VCaP (cell line): ENCODE measurements at regions not wholly inside any gene's neighbourhood (a gene's known extent, or its start where the extent isn't known, plus 50 kb on each side); places are given as distances from the start of the nearest gene placed in this dataset.

Experiments used
- H3K27ac ChIP-seq: fragments of 450-650 bp; 2 replicates; pipeline ENCODE4 v1.5.1; 2017
- CTCF ChIP-seq: fragments of 450-650 bp; conservative IDR thresholded peaks from 2 replicates; pipeline ENCODE4 v1.5.1; 2017; ENCODE audit warnings: mild to moderate bottlenecking, moderate library complexity

DNA sequence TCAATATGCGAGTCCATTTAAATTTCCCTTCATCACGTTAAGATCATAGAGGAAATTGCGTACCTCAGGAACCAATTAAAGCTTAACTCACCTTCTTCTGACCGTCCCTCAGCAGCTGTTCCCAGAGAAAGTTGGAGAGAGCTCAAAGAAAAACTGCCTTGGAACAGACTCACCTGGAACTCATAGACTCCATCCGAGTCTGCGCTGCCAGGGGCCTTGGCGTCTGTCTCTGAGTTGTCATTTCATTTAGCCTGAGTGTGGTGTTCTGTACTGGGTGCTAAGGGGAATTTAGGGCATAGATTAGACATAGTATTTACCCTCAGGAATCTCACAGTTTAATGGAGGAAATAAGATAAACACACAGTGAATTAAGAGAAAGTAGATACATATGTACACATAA, 892.7 kb downstream of the TLE1 start:
- peak overlapping the region; percentile 63 for H3K27ac ChIP-seq
- no peak for TF ChIP-seq CTCF

GRCh38 chr9:80794197-80794596, 895.1 kb downstream of the TLE1 start:
- no peak overlapping the region for H3K27ac ChIP-seq
- TF ChIP-seq CTCF = no peak

DNA sequence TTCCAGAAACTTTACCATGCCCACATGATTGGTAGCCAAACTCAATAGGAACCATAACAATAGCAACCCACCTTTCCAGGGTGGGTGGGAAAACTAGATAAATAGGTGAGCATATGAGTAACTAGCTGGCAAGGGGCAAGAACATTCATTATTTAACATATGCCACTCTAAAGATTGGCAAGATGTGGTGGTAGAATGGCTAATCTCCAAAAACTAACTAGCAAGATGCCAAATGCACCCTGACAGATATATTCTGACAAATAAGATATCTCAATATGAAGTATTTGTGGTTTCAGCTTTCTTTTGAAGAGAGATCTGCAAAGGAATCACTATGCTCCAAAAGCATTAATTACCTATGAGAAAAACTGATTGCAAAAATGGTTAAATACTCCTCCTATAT, 895.6 kb downstream of the TLE1 start:
- no peak for TF ChIP-seq CTCF
- H3K27ac ChIP-seq = no peak overlapping the region

DNA sequence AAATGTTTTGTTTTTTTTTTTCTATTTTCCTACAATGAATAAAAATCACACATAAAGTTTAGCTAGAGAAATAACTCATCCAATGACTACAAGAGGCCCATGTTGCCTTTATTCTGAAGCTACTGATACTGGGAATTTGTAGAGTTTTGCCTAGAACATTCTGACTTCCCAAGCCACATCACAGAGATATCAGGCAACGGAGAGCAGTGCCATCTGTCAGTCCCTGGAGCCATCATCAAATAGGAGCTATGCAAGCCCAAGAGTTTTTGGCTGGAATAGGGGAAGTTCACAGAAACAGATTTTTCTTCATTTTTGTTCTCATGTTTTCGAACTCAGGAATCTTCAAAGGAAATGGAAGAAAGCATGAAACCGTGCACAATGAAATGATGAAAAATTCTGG, 896.6 kb downstream of the TLE1 start:
- TF ChIP-seq CTCF = no peak
- H3K27ac ChIP-seq = no peak overlapping the region

- TF ChIP-seq CTCF = no peak
- H3K27ac ChIP-seq = no peak overlapping the region
Measured at GRCh38 chr9:80791836-80792235, 897.5 kb downstream of the TLE1 start.

GRCh38 chr9:80790764-80791163, 898.6 kb downstream of the TLE1 start:
- no peak for TF ChIP-seq CTCF
- no peak overlapping the region for H3K27ac ChIP-seq

- TF ChIP-seq CTCF = no peak
Measured at GRCh38 chr9:80789831-80790230, 899.5 kb downstream of the TLE1 start.

DNA sequence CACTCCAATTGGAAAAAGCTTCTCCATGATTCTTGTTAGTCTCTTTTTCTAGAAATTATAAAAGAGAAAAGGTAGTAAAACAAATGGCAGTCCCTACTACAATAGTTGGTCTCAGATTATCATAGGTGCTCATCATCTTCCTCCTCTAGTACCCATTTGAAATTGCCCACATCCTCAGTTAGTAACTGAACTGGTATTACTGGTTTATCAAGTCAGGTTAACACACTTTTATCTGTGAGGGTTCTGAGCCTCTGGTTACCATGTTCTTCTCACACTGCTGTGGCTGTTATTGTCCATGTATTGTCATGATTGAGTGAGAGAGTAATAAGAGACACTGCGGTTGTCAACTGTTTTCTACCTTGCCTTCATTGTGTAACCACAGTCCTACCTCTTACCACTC, 901.7 kb downstream of the TLE1 start:
- TF ChIP-seq CTCF = no peak
- no peak overlapping the region for H3K27ac ChIP-seq

More at GRCh38 chr9:80789831-80790230, 899.5 kb downstream of the TLE1 start:
- H3K27ac ChIP-seq = no peak overlapping the region
